Pons (tissue), 1 donor: ENCODE measurements at regions not wholly inside any gene's neighbourhood (a gene's known extent, or its start where the extent isn't known, plus 50 kb on each side); places are given as distances from the start of the nearest gene placed in this dataset.

Experiments used
- DNase-seq: peaks from one replicate; pipeline ENCODE4 v3.0.0-alpha.2; 2016; ENCODE audit warnings: low spot score

DNA sequence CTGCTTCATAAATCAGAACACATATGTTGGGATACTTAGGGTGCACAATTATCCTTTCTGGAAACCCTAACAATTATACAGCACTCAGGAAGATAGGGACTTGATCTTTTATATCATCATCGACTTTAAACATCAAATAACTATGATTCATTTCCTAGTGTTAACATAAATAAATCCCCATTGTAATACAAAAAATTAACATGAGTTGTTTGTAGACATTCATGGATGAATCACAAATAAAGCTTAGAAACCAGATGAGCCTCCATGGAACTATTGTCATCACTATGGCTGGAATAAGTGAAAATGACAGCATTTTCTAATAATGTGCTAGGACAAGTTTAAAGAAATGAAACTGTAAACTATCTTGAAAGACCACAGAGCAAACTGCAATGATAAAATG, 821.7 kb downstream of the GATA3 start:
- no peak for DNase-seq

DNA sequence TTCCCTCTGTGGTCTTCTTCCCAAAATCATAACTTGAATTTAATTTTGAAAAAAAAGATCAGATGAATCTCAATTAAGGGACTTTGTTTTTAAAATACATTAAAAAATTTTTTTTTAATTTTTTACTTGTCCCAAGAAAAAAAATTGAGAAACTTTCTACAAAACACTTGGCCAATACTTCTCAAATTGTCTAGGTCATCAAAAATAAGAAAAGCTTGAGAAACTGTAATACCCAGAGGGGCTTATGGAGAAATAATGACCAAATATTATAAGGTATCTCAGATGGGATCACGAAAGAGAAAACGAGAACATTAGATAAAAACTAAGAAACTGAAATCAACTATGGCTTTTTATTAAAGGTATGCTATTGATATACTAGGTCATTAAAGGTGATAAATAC, 835.0 kb downstream of the GATA3 start:
- DNase-seq = no peak

DNA sequence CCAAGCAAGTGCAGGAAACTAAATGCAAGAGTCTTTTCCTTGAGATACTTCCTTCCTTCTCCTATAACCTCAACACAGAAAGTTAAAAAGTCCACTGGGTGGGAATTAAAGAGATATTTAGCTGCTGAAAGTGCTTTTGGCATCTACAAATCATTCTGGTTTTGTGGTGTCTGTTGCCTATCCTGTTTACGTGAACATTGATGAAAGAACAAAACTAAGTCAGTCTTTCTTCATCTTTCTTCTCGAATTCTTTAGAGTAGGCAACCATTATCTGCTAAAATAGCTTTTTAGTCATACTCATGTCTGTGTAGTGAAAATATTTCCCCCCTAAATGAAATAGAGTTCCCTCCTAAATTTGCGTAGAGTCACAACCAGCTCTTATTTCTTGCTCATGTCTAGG, 838.6 kb downstream of the GATA3 start:
- DNase-seq = no peak

- DNase-seq = no peak
Observed at GRCh38 chr10:8894148-8894547, 839.7 kb downstream of the GATA3 start.

DNA sequence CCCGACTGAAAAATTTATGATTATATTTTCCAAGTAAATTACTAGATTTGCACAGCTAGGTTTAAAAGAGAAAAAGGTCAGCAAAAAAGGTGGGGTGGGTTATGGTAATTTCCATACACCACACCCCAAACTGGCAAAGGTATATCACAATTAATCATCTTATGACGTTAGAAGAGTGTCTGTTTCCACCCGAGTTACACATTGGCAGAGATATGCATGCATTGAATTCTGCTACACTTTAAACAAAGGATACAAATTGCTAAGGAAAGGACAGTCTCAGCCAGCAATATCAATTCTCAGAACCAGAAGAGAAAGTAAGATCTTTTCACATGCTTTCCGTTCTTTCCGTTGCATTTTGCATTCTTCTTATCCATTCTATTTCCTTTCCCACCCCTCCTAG, 843.3 kb downstream of the GATA3 start:
- no peak for DNase-seq

- no peak for DNase-seq
Observed at GRCh38 chr10:8898745-8899330, 844.4 kb downstream of the GATA3 start.

GRCh38 chr10:8902926-8903325, 848.4 kb downstream of the GATA3 start:
- no peak for DNase-seq

- no peak for DNase-seq
Observed at GRCh38 chr10:8908013-8908412, 853.5 kb downstream of the GATA3 start.

GRCh38 chr10:8910314-8910713, 855.8 kb downstream of the GATA3 start:
- no peak for DNase-seq

GRCh38 chr10:8911032-8911431, 856.5 kb downstream of the GATA3 start:
- DNase-seq = no peak

DNA sequence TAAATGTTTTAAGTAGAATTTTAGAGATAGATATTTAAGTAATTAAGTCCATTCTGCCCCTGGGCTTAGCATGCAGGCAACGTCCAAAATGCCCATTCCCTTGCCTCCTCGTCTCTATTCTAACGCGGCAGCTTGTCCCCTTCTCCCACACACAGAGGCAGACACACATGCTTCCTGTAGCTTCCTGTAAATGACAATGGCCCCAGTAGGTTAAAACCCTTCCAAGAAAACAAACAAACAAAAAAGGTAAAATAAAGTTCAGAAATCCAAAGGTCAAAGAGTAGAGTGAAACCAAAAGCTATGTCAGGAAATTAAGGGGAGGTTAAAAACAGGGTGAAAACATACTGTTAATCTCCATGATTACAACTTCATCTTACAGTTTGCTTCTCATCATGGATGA, 857.6 kb downstream of the GATA3 start:
- DNase-seq = no peak

- no peak for DNase-seq
Observed at GRCh38 chr10:8913720-8914119, 859.2 kb downstream of the GATA3 start.

GRCh38 chr10:8919280-8919679, 864.8 kb downstream of the GATA3 start:
- no peak for DNase-seq

- no peak for DNase-seq
Observed at GRCh38 chr10:8921568-8921967, 867.1 kb downstream of the GATA3 start.

- no peak for DNase-seq
Observed at GRCh38 chr10:8923096-8923495, 868.6 kb downstream of the GATA3 start.

- DNase-seq = no peak
Observed at GRCh38 chr10:8927705-8928104, 873.2 kb downstream of the GATA3 start.

GRCh38 chr10:8946451-8946850, 892.0 kb downstream of the GATA3 start:
- DNase-seq = no peak

DNA sequence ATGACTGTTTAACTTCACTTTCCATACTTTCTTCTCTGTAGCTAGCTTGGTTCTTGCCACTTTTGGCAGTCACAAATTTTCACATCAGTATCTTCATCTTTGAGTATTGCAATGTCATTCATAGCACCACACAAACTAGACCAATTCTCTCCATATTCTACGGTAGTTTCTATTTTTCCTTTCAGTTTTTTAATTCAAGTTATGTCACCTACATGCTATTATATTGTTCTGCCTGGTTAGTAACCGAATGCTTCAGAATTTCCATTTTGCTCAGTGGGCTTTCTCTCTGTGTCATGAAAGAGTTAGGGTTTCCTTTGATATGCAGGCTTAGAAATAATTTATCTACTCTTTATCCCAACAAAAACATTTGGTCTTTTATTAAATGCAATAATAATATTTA, 896.5 kb downstream of the GATA3 start:
- no peak for DNase-seq

DNA sequence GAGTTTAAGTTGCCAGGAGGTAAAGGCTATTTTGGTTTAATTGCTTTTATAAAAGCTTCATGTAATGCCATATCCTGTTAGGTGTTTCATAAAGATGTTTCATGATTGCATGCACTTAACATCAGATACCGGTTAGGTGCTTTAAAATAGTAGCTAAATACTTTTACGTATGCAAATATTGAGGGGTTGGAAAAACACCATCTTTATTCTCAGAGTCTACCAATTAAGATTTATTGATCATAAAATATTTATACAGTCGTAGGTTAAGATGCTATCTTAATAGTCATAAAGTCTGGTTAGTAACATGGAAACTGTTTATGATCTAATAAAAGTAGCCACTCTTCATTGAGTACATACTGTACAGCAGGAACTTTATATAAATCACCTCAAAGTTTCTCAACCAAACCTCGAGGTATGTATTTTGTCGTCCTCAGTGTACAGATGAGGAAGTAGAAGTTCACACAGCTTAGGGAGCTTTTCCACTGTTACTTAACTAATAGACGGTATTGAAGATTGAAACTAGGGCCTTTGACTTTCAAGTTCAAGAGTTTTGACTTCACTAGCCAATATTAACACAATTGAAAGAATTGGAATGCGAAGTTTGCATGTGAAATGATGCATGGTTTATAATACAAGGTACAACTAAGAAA, 897.1 kb downstream of the GATA3 start:
- no peak for DNase-seq

DNA sequence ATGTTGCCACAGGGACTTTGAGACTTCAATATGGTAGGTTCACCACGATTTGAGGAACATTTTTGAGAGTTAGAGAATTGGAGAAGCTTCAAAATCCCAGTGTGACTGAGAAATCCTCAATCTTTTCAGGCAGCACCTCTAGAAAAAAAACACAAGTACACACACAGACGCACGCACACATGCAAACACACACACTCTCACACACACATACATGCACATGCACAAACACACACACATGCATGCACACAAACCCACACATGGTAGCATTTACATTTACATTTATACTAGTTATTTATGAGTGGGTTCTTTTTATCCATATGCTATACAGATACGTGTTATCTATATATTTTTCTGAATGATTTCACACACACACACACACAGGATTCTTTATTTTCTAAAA, 901.9 kb downstream of the GATA3 start:
- no peak for DNase-seq

- DNase-seq = no peak
Observed at GRCh38 chr10:8962249-8962648, 907.8 kb downstream of the GATA3 start.

DNA sequence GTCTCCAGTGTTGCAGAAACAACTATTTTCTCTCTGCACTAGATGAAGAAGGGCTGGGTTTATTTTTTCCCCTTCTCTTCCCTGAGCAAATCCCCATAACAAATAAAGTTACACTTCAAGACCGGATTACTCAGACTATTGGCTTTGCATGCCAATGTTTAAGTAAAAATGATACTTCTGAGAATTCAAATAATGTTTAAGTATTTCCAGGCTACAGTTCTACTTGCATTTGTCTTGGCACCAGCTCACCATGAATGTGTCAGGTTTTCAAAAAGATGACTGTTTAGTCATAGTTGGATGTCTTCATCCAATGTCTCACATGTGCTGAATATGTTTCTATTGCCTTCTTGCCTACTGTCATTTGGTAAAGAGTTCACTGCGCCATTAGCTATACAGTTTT, 912.6 kb downstream of the GATA3 start:
- no peak for DNase-seq

GRCh38 chr10:8969853-8970252, 915.4 kb downstream of the GATA3 start:
- no peak for DNase-seq

- DNase-seq = no peak
Observed at GRCh38 chr10:8975535-8975934, 921.0 kb downstream of the GATA3 start.
